HG02840 (cell line): ENCODE measurements at regions not wholly inside any gene's neighbourhood (a gene's known extent, or its start where the extent isn't known, plus 50 kb on each side); places are given as distances from the start of the nearest gene placed in this dataset.

Source experiments
- ATAC-seq: cut with Tn5 transposase; IDR thresholded peaks from one replicate; pipeline ENCODE4 v1.9.1; 2021; ENCODE audit warnings: mild to moderate bottlenecking, moderate library complexity, moderate number of reproducible peaks; ENCODE audit not compliant: unreplicated experiment, low FRiP score

GRCh38 chr7:25911738-25912607 lies 240.0 kb upstream of the NFE2L3 start:
- no peak for ATAC-seq

- ATAC-seq = no peak
Measured at GRCh38 chr7:25913598-25914224, 238.3 kb upstream of the NFE2L3 start.

- no peak for ATAC-seq
Measured at GRCh38 chr7:25918731-25919130, 233.3 kb upstream of the NFE2L3 start.

- no peak for ATAC-seq
Measured at GRCh38 chr7:25922296-25922695, 229.7 kb upstream of the NFE2L3 start.

GRCh38 chr7:25923741-25924460 lies 228.1 kb upstream of the NFE2L3 start:
- ATAC-seq = no peak

GRCh38 chr7:25926009-25926408 lies 226.0 kb upstream of the NFE2L3 start:
- no peak for ATAC-seq

- no peak for ATAC-seq
Measured at GRCh38 chr7:25926451-25926850, 225.5 kb upstream of the NFE2L3 start.

GRCh38 chr7:25926891-25927625 lies 224.9 kb upstream of the NFE2L3 start:
- ATAC-seq = no peak

GRCh38 chr7:25927626-25927978 lies 224.4 kb upstream of the NFE2L3 start:
- ATAC-seq = no peak

GRCh38 chr7:25928549-25929330 lies 223.3 kb upstream of the NFE2L3 start:
- no peak for ATAC-seq

- no peak for ATAC-seq
Measured at GRCh38 chr7:25929448-25929847, 222.6 kb upstream of the NFE2L3 start.

GRCh38 chr7:25930492-25931048 lies 221.4 kb upstream of the NFE2L3 start:
- ATAC-seq = no peak

GRCh38 chr7:25931156-25931555 lies 220.8 kb upstream of the NFE2L3 start:
- ATAC-seq = no peak

GRCh38 chr7:25933921-25934320 lies 218.1 kb upstream of the NFE2L3 start:
- ATAC-seq = no peak

- no peak for ATAC-seq
Measured at GRCh38 chr7:25940086-25940906, 211.7 kb upstream of the NFE2L3 start.

GRCh38 chr7:25944777-25945515 lies 207.1 kb upstream of the NFE2L3 start:
- no peak for ATAC-seq

- ATAC-seq = no peak
Measured at GRCh38 chr7:25945608-25946007, 206.4 kb upstream of the NFE2L3 start.

- ATAC-seq = no peak
Measured at GRCh38 chr7:25946181-25946580, 205.8 kb upstream of the NFE2L3 start.
